Nephron (organoid): ENCODE measurements at regions not wholly inside any gene's neighbourhood (a gene's known extent, or its start where the extent isn't known, plus 50 kb on each side); places are given as distances from the start of the nearest gene placed in this dataset.
A peak's percentile ranks its signal among the peaks of the same experiment; 100 is the strongest.

Source experiments
- H3K27ac Mint-ChIP-seq, 3 experiments: 2 replicates each; pipeline ENCODE4 v1.8.0; 2020; ENCODE audit warnings: mixed read lengths in 3 of 3, mild to moderate bottlenecking in 2 of 3, moderate library complexity in 1 of 3
- H3K27me3 Mint-ChIP-seq: 2 replicates; pipeline ENCODE4 v1.8.0; 2021; ENCODE audit warnings: low read depth, mild to moderate bottlenecking, moderate library complexity, mixed read lengths
- H3K36me3 Mint-ChIP-seq: 2 replicates; pipeline ENCODE4 v1.8.0; 2020; ENCODE audit warnings: low read depth, mixed read lengths
- H3K4me1 Mint-ChIP-seq: 2 replicates; pipeline ENCODE4 v1.8.0; 2020; ENCODE audit warnings: mixed read lengths
- H3K4me3 Mint-ChIP-seq, 3 experiments: 2 replicates each; pipeline ENCODE4 v1.8.0; 2020; ENCODE audit warnings: mild to moderate bottlenecking in 3 of 3, mixed read lengths in 3 of 3, moderate library complexity in 2 of 3
- H3K9me3 Mint-ChIP-seq: 2 replicates; pipeline ENCODE4 v1.8.0; 2020; ENCODE audit warnings: mixed read lengths
- CTCF ChIP-seq, 3 experiments: fragments of 200-600 bp; sonication (generic); IDR thresholded peaks; one replicate each; pipeline ENCODE4 v1.5.0; 2021; ENCODE audit warnings: antibody characterized with exemption in 3 of 3; ENCODE audit not compliant: unreplicated experiment in 3 of 3

- peaks cover 3% of the 10 kb centered on the region for H3K9me3 Mint-ChIP-seq
- no peaks in the 10 kb centered on the region for H3K36me3 Mint-ChIP-seq
- H3K27me3 Mint-ChIP-seq: no peaks in the 10 kb centered on the region
These were observed 626.5 kb upstream of the NRSN1 start for GRCh38 chr6:23499549-23499948.

GRCh38 chr6:23503173-23503572, 622.8 kb upstream of the NRSN1 start:
- peak overlapping the region in 2 of 3 experiments; percentile 68 to 73 for H3K27ac Mint-ChIP-seq
- H3K27me3 Mint-ChIP-seq: no peaks in the 10 kb centered on the region
- peaks cover 3% of the 10 kb centered on the region for H3K9me3 Mint-ChIP-seq
- H3K4me3 Mint-ChIP-seq: no peak overlapping the region
- no peaks in the 10 kb centered on the region for H3K36me3 Mint-ChIP-seq
- TF ChIP-seq CTCF (IDR thresholded peaks at IDR 0.05; ENCODE audit: unreplicated experiment in 3 of 3): no peak
- no peaks in the 10 kb centered on the region for H3K4me1 Mint-ChIP-seq

More at GRCh38 chr6:23499549-23499948, 626.5 kb upstream of the NRSN1 start:
- TF ChIP-seq CTCF (IDR thresholded peaks at IDR 0.05; ENCODE audit: unreplicated experiment in 3 of 3): no peak
- no peak overlapping the region for H3K27ac Mint-ChIP-seq
- no peak overlapping the region for H3K4me3 Mint-ChIP-seq
- H3K4me1 Mint-ChIP-seq: no peaks in the 10 kb centered on the region

GRCh38 chr6:23505026-23505425, 621.0 kb upstream of the NRSN1 start:
- Mint-ChIP-seq H3K4me3 (no peak overlapping the region), H3K9me3 (peaks cover 3% of the 10 kb centered on the region), H3K27ac (no peak overlapping the region), H3K4me1 (no peaks in the 10 kb centered on the region), H3K36me3 (no peaks in the 10 kb centered on the region), H3K27me3 (no peaks in the 10 kb centered on the region)
- no peak for TF ChIP-seq CTCF (IDR thresholded peaks at IDR 0.05; ENCODE audit: unreplicated experiment in 3 of 3)

GRCh38 chr6:23510778-23511510, 615.1 kb upstream of the NRSN1 start:
- no peak for TF ChIP-seq CTCF (IDR thresholded peaks at IDR 0.05; ENCODE audit: unreplicated experiment in 3 of 3)
- Mint-ChIP-seq H3K36me3 (no peaks in the 10 kb centered on the region), H3K4me1 (no peaks in the 10 kb centered on the region), H3K4me3 (no peak overlapping the region), H3K9me3 (no peaks in the 10 kb centered on the region), H3K27me3 (no peaks in the 10 kb centered on the region), H3K27ac (no peak overlapping the region)

GRCh38 chr6:23511817-23512216, 614.2 kb upstream of the NRSN1 start:
- H3K4me1 Mint-ChIP-seq: no peaks in the 10 kb centered on the region
- H3K9me3 Mint-ChIP-seq: no peaks in the 10 kb centered on the region
- H3K27ac Mint-ChIP-seq: no peak overlapping the region
- H3K27me3 Mint-ChIP-seq: no peaks in the 10 kb centered on the region
- H3K4me3 Mint-ChIP-seq: no peak overlapping the region
- H3K36me3 Mint-ChIP-seq: no peaks in the 10 kb centered on the region
- TF ChIP-seq CTCF (IDR thresholded peaks at IDR 0.05; ENCODE audit: unreplicated experiment in 3 of 3): no peak

- H3K27ac Mint-ChIP-seq: no peak overlapping the region
- no peaks in the 10 kb centered on the region for H3K27me3 Mint-ChIP-seq
- no peak for TF ChIP-seq CTCF (IDR thresholded peaks at IDR 0.05; ENCODE audit: unreplicated experiment in 3 of 3)
- no peak overlapping the region for H3K4me3 Mint-ChIP-seq
- no peaks in the 10 kb centered on the region for H3K36me3 Mint-ChIP-seq
- H3K4me1 Mint-ChIP-seq: peaks cover 2% of the 10 kb centered on the region
- no peaks in the 10 kb centered on the region for H3K9me3 Mint-ChIP-seq
These were observed 607.7 kb upstream of the NRSN1 start for GRCh38 chr6:23518294-23518693.
